ENCODE measurements at regions not wholly inside any gene's neighbourhood (a gene's known extent, or its start where the extent isn't known, plus 50 kb on each side); places are given as distances from the start of the nearest gene placed in this dataset.

DNA sequence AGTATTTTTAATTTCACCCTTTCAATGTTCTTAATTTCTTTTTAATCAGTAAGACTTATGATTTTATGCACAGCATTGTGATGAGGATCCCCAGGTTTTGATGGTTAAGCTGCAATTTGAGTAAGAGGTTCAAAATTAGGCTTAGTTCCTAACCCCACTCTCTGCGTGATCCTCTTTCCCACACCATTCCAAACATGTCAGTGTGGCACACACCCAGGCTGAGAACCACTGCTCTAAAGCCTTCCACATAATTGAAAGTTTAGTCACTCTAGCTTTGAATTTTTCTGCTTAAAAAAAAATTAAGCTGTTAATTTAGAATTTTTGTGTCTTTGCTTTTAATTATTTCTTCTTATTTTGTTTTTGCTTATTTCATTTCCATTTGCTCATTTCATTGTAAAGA is 68.8 kb upstream of the SLC7A11 start:
- DNase-seq, result no peak
- no peak overlapping the region for H3K4me3 ChIP-seq
- peaks cover 0 to 3% (median 0%) of the 10 kb centered on the region in 3 donors for H3K9me3 ChIP-seq
- no peaks in the 10 kb centered on the region for H3K27me3 ChIP-seq
- intact Hi-C loops (cut with DNase I), result no loop called here
- WGBS, 2 donors, result 18 to 53% methylated on average over 1 of the region's 1 CpG
- TF ChIP-seq, protein P1, sequence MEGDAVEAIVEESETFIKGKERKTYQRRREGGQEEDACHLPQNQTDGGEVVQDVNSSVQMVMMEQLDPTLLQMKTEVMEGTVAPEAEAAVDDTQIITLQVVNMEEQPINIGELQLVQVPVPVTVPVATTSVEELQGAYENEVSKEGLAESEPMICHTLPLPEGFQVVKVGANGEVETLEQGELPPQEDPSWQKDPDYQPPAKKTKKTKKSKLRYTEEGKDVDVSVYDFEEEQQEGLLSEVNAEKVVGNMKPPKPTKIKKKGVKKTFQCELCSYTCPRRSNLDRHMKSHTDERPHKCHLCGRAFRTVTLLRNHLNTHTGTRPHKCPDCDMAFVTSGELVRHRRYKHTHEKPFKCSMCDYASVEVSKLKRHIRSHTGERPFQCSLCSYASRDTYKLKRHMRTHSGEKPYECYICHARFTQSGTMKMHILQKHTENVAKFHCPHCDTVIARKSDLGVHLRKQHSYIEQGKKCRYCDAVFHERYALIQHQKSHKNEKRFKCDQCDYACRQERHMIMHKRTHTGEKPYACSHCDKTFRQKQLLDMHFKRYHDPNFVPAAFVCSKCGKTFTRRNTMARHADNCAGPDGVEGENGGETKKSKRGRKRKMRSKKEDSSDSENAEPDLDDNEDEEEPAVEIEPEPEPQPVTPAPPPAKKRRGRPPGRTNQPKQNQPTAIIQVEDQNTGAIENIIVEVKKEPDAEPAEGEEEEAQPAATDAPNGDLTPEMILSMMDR (IDR thresholded peaks at IDR 0.05), result no peak
- H3K36me3 ChIP-seq, result no peaks in the 10 kb centered on the region
- H3K4me1 ChIP-seq, result peaks cover 0 to 14% (median 0%) of the 10 kb centered on the region in 3 donors
- no peak overlapping the region for H3K27ac ChIP-seq

DNA sequence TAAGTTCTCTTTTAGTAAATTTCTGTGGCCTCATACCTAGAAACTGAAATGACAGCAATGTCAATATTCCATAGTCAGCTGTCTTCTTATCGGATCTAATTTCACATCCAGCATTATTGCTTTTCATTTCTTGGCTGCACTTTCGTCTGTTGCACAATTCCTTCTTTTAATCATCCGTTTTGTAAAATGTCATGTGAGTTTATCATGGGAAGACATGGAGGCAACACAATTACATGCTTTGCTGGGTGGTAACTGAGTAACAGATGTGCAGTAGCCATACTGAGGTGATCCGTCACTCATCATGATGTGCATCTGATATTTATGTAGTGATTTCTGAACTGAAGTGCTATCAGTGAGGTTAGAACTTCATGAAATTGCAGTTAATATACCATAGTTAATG is 68.3 kb upstream of the SLC7A11 start:
- Histone ChIP-seq H3K27me3 (no peaks in the 10 kb centered on the region), H3K4me3 (no peak overlapping the region), H3K9me3 (peaks cover 0 to 3% (median 0%) of the 10 kb centered on the region in 3 donors), H3K27ac (no peak overlapping the region), H3K36me3 (no peaks in the 10 kb centered on the region), H3K4me1 (peaks cover 0 to 14% (median 0%) of the 10 kb centered on the region in 3 donors)
- TF ChIP-seq, protein P1 (IDR thresholded peaks at IDR 0.05), result no peak
- TF ChIP-seq POLR2A (IDR thresholded peaks at IDR 0.05), result no peak
- intact Hi-C loops (cut with DNase I), result no loop called here
- WGBS, 2 donors, result 37 to 59% methylated on average over 4 of the region's 4 CpGs
- DNase-seq, result no peak

DNA sequence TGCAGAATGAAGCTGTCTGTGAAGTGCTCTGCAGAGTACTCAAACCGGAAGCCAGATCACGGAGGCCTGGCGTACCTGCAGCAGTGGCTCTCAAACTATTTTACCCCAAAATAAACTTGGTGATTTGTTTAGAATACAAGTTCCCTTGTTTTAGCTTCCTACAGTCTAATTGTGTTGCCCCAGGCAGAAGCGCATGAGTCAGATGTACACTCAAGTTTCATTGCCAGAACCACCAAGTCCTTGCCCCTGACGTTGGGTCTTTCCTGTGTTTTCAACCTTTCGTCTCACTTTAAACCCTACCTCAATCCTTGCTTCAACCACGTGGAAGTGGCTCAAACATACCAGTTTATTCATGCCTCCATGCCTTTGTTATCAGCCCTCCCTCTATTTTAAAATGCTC is 66.2 kb upstream of the SLC7A11 start:
- Histone ChIP-seq H3K9me3 (no peaks in the 10 kb centered on the region), H3K27ac (no peak overlapping the region), H3K36me3 (no peaks in the 10 kb centered on the region), H3K4me1 (peaks cover 0 to 14% (median 0%) of the 10 kb centered on the region in 3 donors), H3K4me3 (no peak overlapping the region), H3K27me3 (no peaks in the 10 kb centered on the region)
- no peak for DNase-seq
- TF ChIP-seq, protein P1 (IDR thresholded peaks at IDR 0.05), result no peak
- no peak for TF ChIP-seq POLR2A (IDR thresholded peaks at IDR 0.05)
- intact Hi-C loops (cut with DNase I), result no loop called here
- 41 to 48% methylated on average over 7 of the region's 7 CpGs for WGBS, 2 donors

DNA sequence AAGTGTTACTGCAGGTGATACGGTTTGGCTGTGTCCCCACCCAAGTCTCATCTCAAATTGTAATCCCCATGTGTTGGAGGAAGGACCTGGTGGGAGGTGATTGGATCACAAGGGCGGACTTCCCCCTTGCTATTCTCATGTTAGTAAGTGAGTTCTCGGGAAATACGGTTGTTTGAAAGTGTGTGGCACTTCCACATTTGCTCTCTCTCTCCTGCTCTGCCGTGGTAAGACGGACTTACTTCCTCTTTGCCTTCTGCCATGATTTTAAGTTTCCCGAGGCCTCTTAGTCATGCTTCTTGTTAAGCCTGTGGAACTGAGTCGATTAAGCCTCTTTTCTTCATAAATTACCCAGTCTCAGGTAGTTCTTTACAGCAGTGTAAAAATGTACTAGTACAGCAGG is 65.2 kb upstream of the SLC7A11 start:
- Histone ChIP-seq H3K36me3 (no peaks in the 10 kb centered on the region), H3K4me3 (no peak overlapping the region), H3K9me3 (no peaks in the 10 kb centered on the region), H3K27ac (no peak overlapping the region), H3K4me1 (peaks cover 0 to 14% (median 0%) of the 10 kb centered on the region in 3 donors), H3K27me3 (no peaks in the 10 kb centered on the region)
- 61 to 64% methylated on average over 8 of the region's 8 CpGs for WGBS, 2 donors
- DNase-seq, result no peak
- intact Hi-C loops (cut with DNase I), result no loop called here
- TF ChIP-seq, protein P1 (IDR thresholded peaks at IDR 0.05), result no peak
- TF ChIP-seq POLR2A (IDR thresholded peaks at IDR 0.05), result no peak

DNA sequence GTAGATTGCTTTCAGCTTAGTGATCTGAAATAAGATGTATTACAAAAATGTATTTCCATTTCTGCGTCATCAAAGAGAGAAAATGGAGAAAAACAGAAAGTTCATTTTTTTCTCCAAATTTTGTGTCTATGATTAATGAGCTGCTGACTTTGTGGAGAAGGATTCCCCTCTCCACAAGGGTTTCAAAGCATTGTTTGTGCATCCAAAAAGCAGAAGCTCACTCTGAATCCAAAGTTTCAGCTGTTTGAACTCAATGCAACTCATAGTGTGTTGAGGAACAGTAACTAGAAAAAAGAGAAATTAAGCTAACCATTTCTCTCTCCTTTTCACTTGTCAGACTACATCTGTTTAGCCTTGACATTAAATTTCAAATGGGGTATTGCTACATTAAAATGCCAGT is 62.9 kb upstream of the SLC7A11 start:
- intact Hi-C loops (cut with DNase I), result no loop called here
- Histone ChIP-seq H3K27ac (no peak overlapping the region), H3K36me3 (no peaks in the 10 kb centered on the region), H3K27me3 (no peaks in the 10 kb centered on the region), H3K4me3 (no peak overlapping the region), H3K4me1 (peaks cover 0 to 10% (median 0%) of the 10 kb centered on the region in 3 donors), H3K9me3 (no peaks in the 10 kb centered on the region)
- no peak for TF ChIP-seq POLR2A (IDR thresholded peaks at IDR 0.05)
- TF ChIP-seq, protein P1 (IDR thresholded peaks at IDR 0.05), result no peak
- no peak for DNase-seq
- WGBS, 2 donors, result 89 to 100% methylated on average over 1 of the region's 1 CpG

Data from esophagus squamous epithelium (tissue), 5 donors.